GM18520 (cell line): ENCODE measurements at regions not wholly inside any gene's neighbourhood (a gene's known extent, or its start where the extent isn't known, plus 50 kb on each side); places are given as distances from the start of the nearest gene placed in this dataset.
A peak's percentile ranks its signal among the peaks of the same experiment; 100 is the strongest.
"Not testable (repeated sequence)": the region's sequence is repeated elsewhere in the genome, so short reads cannot be mapped to it uniquely, and the experiment has no call there.

Source experiments
- ATAC-seq: cut with Tn5 transposase; IDR thresholded peaks from one replicate; pipeline ENCODE4 v1.9.1; 2021; ENCODE audit not compliant: unreplicated experiment

DNA sequence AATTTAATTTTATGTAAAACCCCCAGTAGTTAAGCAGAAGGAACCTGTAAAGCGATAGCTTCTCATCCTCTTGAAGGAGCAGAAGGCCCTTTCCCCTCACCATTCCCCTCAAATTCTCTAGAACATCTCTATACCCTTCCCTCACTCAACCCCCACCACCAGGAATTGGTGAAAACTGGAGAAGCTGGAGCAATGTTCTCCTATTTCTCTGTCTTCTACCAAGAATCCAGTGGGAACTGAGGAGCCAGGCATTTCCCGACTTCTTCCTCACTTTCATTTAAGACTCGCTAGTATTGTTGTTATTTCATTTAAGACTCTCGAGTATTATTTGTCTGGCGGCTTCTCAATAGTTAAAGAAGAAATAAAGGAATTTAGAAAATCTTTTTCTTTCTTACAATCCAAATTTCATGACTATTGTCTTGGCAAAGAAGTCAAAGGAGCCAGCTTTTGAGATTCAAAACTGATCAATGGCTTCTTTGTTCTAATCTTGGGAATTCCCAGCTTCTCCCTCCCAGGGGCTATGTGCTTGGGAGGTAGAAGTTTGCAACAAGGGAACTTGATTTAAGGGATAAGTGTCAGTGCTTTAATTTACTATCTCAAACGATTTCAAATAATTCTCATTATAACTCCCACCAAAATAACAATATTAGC, 253.3 kb upstream of the ADGRL2 start:
- ATAC-seq = no peak

DNA sequence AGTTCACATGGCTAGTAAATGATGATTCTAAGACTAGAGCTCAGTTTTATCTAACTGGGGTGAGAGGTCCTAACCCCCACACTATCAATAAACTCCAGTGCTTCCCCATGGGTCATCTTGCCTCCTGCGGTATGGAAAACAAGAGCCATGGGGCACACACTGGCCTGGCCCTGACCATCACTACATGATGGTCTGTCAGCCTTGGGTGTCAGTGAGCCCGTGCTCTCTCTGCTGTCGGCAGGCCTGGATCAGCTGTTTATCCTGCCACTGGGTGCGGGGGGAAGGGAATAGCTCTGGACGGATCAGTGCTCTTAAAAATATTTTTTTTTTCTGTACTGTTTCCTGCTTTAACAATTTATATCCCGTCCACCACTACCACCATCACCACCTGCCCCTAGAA, 255.0 kb upstream of the ADGRL2 start:
- no peak for ATAC-seq

DNA sequence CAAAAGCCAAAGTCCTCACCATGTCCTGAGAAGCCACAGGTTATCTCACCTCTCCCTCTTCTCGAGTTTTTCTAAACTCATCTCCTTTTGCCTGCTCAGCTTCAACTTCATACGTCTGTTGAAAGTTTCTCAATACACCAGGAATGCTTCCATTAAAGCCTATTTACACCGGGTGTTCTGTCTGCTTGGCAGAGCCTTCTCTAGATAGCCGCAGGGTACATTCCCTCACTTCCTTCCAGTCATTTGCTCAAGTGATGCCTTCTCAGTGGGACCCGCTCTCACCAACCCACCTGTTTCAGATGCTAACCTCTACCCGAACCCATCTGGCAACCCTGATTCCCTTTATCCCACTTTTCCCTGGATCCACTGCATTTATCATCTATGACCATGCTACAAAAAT, 257.0 kb upstream of the ADGRL2 start:
- no peak for ATAC-seq

- no peak for ATAC-seq
These were observed 258.5 kb upstream of the ADGRL2 start for GRCh38 chr1:81542196-81542595.

GRCh38 chr1:81540216-81540615, 260.5 kb upstream of the ADGRL2 start:
- no peak for ATAC-seq

DNA sequence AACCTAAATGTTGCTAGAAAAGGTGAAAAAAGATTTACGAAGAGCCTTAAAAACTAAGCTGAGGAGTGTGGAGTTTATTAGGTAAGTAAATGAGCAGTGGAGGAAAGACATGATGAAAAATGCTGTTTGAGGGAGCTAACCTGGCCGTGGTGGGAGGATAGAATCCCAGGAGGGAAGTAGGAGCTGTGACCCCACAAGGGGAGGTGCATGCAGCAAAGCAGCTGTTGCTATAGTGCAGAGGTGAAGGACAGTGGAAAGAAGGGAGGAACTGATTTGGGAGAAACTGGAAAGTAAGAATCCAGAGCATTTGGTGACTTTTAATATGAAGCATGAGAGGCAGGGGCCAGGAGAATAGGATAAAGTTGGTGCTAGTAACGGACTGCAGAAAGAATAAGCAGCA, 271.7 kb upstream of the ADGRL2 start:
- ATAC-seq = no peak

- ATAC-seq = no peak
These were observed 275.6 kb upstream of the ADGRL2 start for GRCh38 chr1:81525085-81525484.

DNA sequence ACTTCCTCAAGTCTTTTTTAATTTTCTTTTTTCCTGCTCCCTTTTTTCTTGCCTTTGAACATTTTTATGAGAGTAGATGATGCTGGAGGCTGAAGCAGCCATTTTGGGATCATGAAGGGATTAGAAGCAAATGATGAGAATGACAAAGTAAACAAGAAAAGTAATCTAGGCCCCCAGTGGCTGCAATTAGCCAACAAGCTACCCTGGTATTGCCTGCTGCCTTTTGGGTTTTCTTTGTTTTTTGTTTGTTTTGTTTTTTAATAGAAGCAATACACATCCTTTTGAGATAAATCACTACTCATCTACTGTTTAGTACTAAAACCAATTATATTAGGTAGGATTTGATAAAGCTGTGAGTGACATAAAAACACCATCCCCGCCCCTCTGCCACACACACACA, 280.7 kb upstream of the ADGRL2 start:
- no peak for ATAC-seq

- ATAC-seq = no peak
These were observed 282.7 kb upstream of the ADGRL2 start for GRCh38 chr1:81517987-81518386.

DNA sequence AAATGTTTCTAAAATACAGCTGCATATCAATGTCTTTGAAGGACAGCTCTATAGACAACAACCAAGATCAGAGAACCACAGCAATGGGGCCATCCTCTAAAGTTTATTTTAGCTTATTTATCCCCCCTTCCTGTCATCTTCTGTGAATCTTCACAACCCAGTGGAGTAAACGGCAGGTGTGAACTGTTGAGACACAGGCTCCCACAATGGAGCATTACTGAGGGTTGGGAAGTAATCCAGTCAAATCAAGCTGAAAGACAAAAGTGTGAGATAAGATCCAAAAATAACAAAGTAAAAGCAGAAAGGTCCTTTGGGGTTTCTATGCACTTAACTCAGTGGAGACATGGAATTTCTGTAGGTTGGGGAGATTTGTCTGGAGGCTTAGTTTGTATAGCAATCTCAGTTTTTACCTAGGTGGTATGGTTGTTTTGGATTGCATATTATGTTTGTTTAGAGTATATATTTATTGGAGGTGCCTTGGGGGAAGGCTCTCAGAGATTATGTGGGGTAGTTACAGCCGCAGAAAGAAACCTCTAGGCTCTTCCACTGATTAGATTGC, 286.9 kb upstream of the ADGRL2 start:
- no peak for ATAC-seq

GRCh38 chr1:81512252-81513003, 288.3 kb upstream of the ADGRL2 start:
- ATAC-seq = no peak

DNA sequence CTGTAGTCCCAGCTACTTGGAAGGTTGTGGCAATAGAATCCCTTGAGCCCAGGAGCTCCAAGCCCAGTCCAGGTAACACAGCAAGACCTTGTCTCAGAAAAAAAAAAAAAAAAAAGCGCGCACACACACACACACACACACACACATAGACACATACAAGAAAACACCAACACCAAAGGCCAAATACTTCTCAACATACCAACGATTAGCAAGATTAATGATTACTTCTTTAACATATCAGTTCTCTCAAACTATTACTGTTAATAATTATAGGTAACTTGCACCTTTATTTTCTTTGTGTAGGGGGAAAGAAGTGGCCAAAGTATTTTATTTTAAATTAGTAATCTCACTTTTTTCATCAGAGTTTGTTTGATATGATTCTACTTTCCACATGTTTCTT, 289.5 kb upstream of the ADGRL2 start:
- ATAC-seq = no peak

GRCh38 chr1:81510701-81511100, 290.0 kb upstream of the ADGRL2 start:
- ATAC-seq = no peak

GRCh38 chr1:81509594-81509993, 291.1 kb upstream of the ADGRL2 start:
- ATAC-seq = no peak

- ATAC-seq = no peak
These were observed 294.0 kb upstream of the ADGRL2 start for GRCh38 chr1:81506699-81507098.

DNA sequence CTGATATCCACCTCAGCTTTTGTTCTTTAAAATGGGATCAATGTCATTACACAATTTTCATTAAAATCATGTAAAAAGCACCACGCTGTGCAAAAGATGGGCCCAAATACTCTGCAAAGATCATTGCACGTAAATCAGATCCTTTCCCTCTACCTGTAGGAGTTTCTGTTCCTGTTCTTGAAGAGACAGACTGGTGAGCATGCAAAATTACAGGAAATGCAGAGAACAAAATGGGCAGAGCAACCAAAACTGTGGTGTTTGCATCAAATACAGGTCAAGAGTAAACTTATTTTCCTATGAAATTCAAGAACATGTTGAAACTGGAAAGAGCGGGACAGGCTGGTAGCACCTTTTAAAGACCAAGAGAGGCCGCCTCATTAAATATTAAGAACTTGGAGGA, 294.9 kb upstream of the ADGRL2 start:
- ATAC-seq = peak; percentile 88

- ATAC-seq = not testable (repeated sequence)
These were observed 295.9 kb upstream of the ADGRL2 start for GRCh38 chr1:81504820-81505219.

DNA sequence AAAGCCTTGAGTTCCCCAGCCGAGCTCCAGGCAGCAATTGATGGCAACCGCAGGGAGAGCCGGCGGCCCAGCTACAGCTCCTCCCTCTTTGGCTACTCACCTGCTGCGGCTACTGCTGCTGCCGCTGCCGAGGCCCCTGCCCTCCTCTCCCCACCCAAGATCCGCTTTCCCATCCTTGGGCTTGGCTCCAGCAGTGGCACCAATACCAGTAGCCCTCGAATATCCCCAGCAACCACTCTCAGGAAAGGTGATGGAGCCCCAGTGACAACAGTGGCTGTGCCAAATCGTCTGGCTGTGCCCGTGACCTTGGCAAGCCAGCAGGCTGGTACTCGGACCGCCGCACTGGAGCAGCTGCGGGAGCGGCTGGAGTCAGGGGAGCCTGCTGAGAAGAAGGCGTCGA, 298.0 kb upstream of the ADGRL2 start:
- not testable (repeated sequence) for ATAC-seq

DNA sequence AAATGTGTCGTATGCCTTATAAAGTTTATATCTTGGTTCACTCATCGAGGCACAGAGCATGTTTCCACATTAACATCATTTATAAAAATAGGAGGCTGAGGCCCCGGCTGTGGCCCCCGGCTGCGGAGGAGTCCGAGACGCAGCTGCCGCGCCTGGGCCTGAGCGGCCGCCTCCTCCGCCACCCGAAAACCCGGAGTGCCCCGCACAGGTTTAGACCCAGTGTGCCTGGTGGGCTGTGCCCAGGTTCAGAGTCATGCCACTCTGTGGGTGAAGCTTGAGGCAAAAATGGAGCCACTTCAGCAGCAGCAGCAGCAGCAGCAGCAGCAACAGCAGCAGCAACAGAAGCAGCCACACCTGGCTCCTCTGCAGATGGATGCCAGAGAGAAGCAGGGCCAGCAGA, 299.2 kb upstream of the ADGRL2 start:
- not testable (repeated sequence) for ATAC-seq

GRCh38 chr1:81499487-81499886, 301.2 kb upstream of the ADGRL2 start:
- ATAC-seq = no peak

DNA sequence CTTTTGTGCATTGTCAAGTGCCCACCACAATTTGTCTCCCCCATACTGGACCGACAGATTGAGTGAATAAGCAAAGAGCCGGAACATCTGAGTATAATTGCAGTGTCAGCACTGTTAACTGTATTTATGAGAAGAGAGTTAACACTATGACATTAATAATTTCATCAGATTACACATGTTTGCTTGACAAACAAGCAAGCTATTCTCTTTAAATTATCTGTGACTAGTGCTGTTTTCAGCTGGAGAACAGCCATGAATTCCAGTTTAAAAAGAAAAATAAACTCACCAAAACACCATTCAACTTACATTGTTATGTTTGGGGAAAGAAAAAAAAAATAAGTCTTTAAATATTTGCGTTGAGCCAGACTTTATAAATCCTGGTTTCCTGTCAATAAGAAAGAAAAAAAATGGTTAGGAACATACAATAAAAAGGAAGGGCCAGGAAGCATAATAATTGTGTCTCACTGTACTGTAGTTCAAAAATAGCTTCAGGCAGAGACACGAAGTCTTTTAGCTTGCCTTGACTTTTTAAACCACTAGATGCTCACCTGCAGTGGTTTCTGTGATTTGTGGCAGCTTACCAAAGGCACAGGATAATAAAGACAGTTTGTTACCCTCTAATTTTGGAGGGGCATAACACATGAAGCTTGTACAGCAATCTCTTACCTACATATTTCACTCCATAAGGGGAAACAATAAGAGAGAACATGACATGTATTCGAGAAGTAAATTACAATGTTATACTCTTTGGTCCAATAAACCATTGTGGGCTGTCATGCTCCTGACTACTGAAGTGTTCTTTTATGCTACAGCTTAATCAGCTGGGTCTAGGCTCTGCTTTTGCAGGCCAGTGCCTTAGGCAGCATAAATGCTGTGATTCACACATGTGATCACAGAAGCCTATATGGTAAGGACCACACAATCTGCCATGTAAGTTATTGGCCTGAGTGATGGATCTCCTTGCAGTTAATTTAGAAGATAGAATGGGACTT, 302.0 kb upstream of the ADGRL2 start:
- no peak for ATAC-seq
